HG02870 (cell line): ENCODE measurements at regions not wholly inside any gene's neighbourhood (a gene's known extent, or its start where the extent isn't known, plus 50 kb on each side); places are given as distances from the start of the nearest gene placed in this dataset.

ENCODE experiments used
- ATAC-seq: cut with Tn5 transposase; IDR thresholded peaks from one replicate; pipeline ENCODE4 v1.9.1; 2021; ENCODE audit warnings: mild to moderate bottlenecking, moderate library complexity; ENCODE audit not compliant: unreplicated experiment

- ATAC-seq: no peak
These were observed 54.4 kb upstream of the RFLNA start for GRCh38 chr12:124240493-124240892.

GRCh38 chr12:124241776-124242528 lies 52.9 kb upstream of the RFLNA start:
- no peak for ATAC-seq

- no peak for ATAC-seq
These were observed 52.3 kb upstream of the RFLNA start for GRCh38 chr12:124242529-124243065.

DNA sequence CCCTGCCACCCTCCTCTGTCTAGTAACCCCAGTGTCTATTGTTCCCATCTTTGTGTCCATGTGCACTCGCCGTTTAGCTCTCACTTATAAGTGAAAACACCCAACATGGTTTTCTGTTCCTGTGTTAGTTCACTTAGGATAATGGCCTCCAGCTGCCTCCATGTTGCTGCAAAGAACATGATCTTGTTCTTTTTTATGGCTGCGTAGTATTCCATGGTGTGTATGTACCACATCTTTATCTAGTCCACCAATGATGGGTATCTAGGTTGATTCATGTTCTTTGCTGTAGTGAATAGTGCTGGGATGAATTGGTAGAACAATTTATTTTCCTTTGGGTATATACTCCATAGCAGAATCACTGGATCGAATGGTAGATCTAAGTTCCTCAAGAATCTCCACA lies 51.0 kb upstream of the RFLNA start:
- ATAC-seq: no peak
